GM23248 (cell line): ENCODE measurements at regions not wholly inside any gene's neighbourhood (a gene's known extent, or its start where the extent isn't known, plus 50 kb on each side); places are given as distances from the start of the nearest gene placed in this dataset.

Source experiments
- EZH2 ChIP-seq: fragments of 200-600 bp; sonication (generic); IDR thresholded peaks from 2 replicates; pipeline ENCODE4 v1.6.1; 2018; ENCODE audit warnings: antibody characterized with exemption, mild to moderate bottlenecking; ENCODE audit not compliant: insufficient read depth, poor library complexity, severe bottlenecking
- EZH2phosphoT487 ChIP-seq: fragments of 200-600 bp; sonication (generic); IDR thresholded peaks from 2 replicates; pipeline ENCODE4 v1.6.1; 2018; ENCODE audit warnings: antibody characterized with exemption, moderate library complexity, mild to moderate bottlenecking, low read depth; ENCODE audit not compliant: insufficient read depth

- TF ChIP-seq EZH2phosphoT487 = no peak
- TF ChIP-seq EZH2 = no peak
These were observed 56.4 kb upstream of the LARP1 start for GRCh38 chr5:154698763-154699162.
